ENCODE measurements at regions not wholly inside any gene's neighbourhood (a gene's known extent, or its start where the extent isn't known, plus 50 kb on each side); places are given as distances from the start of the nearest gene placed in this dataset.

DNA sequence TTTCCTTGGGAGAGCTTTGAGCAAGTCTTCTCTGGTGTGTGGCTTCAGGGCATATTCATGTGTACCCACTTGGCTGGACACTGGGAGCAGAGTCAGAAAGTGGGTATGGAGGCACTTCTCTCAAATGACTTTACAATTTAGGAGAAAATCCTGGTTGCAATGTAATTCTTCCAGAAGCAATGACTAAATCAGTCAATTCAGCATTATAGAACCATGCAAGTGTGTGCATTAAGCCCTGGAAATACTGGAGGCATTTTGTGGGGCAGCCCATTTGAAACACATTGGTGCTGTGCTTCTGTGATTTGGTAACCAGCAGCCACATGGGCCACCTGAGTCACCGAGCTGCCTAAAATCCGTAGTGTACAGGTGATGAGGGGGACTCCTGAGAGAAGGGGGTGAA is 94.6 kb upstream of the TAS2R1 start:
- Histone ChIP-seq H3K36me3 (no peaks in the 10 kb centered on the region), H3K27me3 (no peaks in the 10 kb centered on the region), H3K4me1 (no peaks in the 10 kb centered on the region), H3K9me3 (no peaks in the 10 kb centered on the region), H3K4me3 (no peak overlapping the region), H3K27ac (no peak overlapping the region)
- no peak for DNase-seq (ENCODE audit: low spot score)
- TF ChIP-seq, protein P1, sequence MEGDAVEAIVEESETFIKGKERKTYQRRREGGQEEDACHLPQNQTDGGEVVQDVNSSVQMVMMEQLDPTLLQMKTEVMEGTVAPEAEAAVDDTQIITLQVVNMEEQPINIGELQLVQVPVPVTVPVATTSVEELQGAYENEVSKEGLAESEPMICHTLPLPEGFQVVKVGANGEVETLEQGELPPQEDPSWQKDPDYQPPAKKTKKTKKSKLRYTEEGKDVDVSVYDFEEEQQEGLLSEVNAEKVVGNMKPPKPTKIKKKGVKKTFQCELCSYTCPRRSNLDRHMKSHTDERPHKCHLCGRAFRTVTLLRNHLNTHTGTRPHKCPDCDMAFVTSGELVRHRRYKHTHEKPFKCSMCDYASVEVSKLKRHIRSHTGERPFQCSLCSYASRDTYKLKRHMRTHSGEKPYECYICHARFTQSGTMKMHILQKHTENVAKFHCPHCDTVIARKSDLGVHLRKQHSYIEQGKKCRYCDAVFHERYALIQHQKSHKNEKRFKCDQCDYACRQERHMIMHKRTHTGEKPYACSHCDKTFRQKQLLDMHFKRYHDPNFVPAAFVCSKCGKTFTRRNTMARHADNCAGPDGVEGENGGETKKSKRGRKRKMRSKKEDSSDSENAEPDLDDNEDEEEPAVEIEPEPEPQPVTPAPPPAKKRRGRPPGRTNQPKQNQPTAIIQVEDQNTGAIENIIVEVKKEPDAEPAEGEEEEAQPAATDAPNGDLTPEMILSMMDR (IDR thresholded peaks at IDR 0.05): no peak

DNA sequence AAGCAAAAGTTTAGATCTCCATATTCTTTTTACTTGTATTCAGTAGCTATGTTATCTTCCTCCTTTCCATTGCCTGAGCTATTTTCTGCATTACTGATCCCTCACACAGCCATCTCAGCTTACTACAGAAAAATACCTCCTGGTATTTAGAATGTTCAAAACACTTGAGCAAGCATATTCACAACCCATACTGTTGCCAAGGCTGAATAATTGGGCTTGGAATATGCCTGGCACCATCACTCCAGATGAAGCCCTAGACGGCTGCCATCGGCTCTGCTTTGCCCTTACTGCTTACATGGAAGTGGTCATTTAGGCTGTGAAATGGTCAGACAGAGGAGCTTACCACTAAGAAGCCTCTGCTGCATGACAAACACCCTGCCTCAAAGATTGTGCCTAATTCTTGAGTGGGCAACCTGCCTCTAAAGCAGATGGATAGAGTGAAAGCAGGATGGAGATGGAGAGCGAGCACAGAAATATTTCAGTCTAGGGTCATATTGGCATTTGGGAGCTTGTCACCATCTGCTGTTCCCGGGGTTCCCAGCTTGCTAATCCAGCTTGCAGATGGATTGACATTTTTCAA is 92.5 kb upstream of the TAS2R1 start:
- no peak overlapping the region for H3K4me3 ChIP-seq
- TF ChIP-seq, protein P1 (IDR thresholded peaks at IDR 0.05): no peak
- H3K4me1 ChIP-seq: no peaks in the 10 kb centered on the region
- no peaks in the 10 kb centered on the region for H3K27me3 ChIP-seq
- DNase-seq (ENCODE audit: low spot score): no peak
- no peaks in the 10 kb centered on the region for H3K9me3 ChIP-seq
- H3K27ac ChIP-seq: no peak overlapping the region
- H3K36me3 ChIP-seq: no peaks in the 10 kb centered on the region

DNA sequence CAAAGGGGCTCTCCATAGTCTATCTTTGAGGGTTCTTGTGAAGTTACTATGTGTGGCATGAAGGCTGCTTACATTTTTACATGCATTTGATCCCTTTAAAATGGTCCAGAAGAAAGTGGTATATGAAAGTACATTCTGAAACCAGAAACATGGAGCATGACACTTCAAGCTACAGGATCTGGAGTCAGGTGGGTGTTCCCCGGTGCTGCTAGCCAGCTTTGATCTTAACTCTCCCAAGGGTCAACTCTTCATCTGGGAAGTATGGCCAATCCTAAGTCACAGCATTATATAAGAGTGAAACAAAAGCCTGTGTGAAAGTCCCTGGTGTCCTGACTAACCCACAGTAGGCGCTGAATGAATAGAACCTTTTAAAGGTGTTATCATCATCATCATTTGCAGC is 91.0 kb upstream of the TAS2R1 start:
- Histone ChIP-seq H3K9me3 (no peaks in the 10 kb centered on the region), H3K27ac (no peak overlapping the region), H3K4me1 (no peaks in the 10 kb centered on the region), H3K27me3 (no peaks in the 10 kb centered on the region), H3K36me3 (no peaks in the 10 kb centered on the region), H3K4me3 (no peak overlapping the region)
- no peak for DNase-seq (ENCODE audit: low spot score)
- TF ChIP-seq, protein P1 (IDR thresholded peaks at IDR 0.05): no peak

DNA sequence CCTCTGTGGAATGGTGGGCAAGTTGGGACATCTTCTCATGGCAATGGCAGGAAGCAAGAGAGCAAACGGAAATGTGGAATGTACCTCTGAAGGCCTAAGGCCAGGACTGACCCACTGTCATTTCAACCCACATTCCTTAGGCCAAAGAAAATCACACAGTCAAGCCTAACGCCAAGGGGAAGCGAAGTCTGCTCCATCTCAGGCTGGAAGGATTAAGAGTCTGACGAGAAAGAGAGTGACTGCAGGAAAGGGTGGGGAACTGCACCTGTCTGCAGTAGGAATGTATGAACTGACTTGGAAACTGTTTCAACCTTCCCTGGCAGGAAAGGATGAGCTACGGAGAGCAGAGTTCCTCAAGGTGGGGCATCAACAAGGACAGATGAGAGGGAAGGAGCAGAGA is 90.2 kb upstream of the TAS2R1 start:
- Histone ChIP-seq H3K4me3 (no peak overlapping the region), H3K9me3 (no peaks in the 10 kb centered on the region), H3K4me1 (no peaks in the 10 kb centered on the region), H3K27ac (no peak overlapping the region), H3K36me3 (no peaks in the 10 kb centered on the region), H3K27me3 (no peaks in the 10 kb centered on the region)
- no peak for DNase-seq (ENCODE audit: low spot score)
- TF ChIP-seq, protein P1 (IDR thresholded peaks at IDR 0.05): no peak

DNA sequence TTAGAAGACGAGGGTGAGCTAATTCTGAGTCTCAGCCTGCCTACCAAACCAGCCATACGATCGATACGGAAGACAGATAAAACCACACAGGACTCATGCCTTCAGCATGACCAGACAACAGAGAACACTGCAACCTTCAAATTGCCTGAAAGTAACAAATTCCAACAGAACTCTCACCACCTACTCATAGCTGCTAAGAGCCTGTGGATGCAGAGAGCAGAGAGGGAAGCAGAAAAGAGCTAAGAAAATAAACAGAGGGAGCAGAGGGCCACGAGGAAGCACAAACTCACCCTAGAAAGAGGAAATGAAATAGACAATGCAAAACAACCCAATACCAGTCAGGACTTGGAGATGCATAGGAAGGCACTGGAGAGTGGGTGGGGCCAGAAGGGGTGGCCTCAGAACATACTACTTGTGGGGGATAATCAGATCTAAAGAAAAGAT is 86.7 kb upstream of the TAS2R1 start:
- Histone ChIP-seq H3K9me3 (no peaks in the 10 kb centered on the region), H3K27ac (no peak overlapping the region), H3K27me3 (no peaks in the 10 kb centered on the region), H3K4me3 (no peak overlapping the region), H3K4me1 (no peaks in the 10 kb centered on the region), H3K36me3 (no peaks in the 10 kb centered on the region)
- TF ChIP-seq, protein P1 (IDR thresholded peaks at IDR 0.05): no peak
- DNase-seq (ENCODE audit: low spot score): no peak

DNA sequence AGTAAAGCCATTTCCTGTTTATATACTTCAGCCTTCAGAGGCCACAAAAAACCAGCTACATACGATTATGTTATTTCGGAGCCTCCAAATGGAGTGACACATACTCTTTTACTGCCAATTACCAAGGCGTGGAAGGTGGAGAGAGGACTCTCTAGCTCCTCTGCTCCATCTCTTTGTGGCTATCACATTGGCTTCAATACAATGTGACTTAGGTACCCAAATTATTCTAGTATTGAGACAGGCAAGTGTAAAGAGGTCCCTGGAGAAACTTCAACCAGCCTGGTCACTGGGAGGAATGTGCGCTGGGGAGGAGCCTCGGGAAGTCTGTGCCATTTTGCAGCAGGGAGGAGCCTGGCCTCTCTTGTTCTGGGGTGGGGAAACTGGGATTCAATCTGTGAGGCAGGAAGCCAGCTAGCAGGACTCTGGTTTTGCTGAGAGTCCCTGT is 85.8 kb upstream of the TAS2R1 start:
- Histone ChIP-seq H3K4me3 (no peak overlapping the region), H3K27me3 (no peaks in the 10 kb centered on the region), H3K36me3 (no peaks in the 10 kb centered on the region), H3K4me1 (no peaks in the 10 kb centered on the region), H3K27ac (no peak overlapping the region), H3K9me3 (no peaks in the 10 kb centered on the region)
- TF ChIP-seq, protein P1 (IDR thresholded peaks at IDR 0.05): no peak
- no peak for DNase-seq (ENCODE audit: low spot score)

All from right atrium auricular region (tissue), 2 donors.